NCI-H524 (cell line): ENCODE measurements at regions not wholly inside any gene's neighbourhood (a gene's known extent, or its start where the extent isn't known, plus 50 kb on each side); places are given as distances from the start of the nearest gene placed in this dataset.
A peak's percentile ranks its signal among the peaks of the same experiment; 100 is the strongest.
"Not testable (repeated sequence)": the region's sequence is repeated elsewhere in the genome, so short reads cannot be mapped to it uniquely, and the experiment has no call there.

Experiments used
- DNase-seq, 2 experiments: peaks; one replicate each; lab custom pipeline; 2025; lab: John Stamatoyannopoulos, UW

- no peak for DNase-seq
Observed at GRCh38 chr1:68848017-68848416, 351.1 kb upstream of the DEPDC1 start.

GRCh38 chr1:68868606-68869005, 371.7 kb upstream of the DEPDC1 start:
- DNase-seq, result no peak

GRCh38 chr1:68873144-68873543, 376.3 kb upstream of the DEPDC1 start:
- DNase-seq, result no peak

GRCh38 chr1:68881330-68882194, 384.7 kb upstream of the DEPDC1 start:
- peak in 1 of 2 experiments; percentile 14 for DNase-seq

- no peak for DNase-seq
Observed at GRCh38 chr1:68889471-68889870, 392.6 kb upstream of the DEPDC1 start.

- no peak for DNase-seq
Observed at GRCh38 chr1:68890736-68891135, 393.9 kb upstream of the DEPDC1 start.

GRCh38 chr1:68904477-68904876, 407.6 kb upstream of the DEPDC1 start:
- peak in 1 of 2 experiments; percentile 7 for DNase-seq

GRCh38 chr1:68906431-68906830, 409.5 kb upstream of the DEPDC1 start:
- no peak for DNase-seq

- DNase-seq, result no peak
Observed at GRCh38 chr1:68907491-68907890, 410.6 kb upstream of the DEPDC1 start.

- DNase-seq, result no peak
Observed at GRCh38 chr1:68908316-68908715, 411.4 kb upstream of the DEPDC1 start.

GRCh38 chr1:68916221-68916902, 419.5 kb upstream of the DEPDC1 start:
- no peak for DNase-seq

- DNase-seq, result no peak
Observed at GRCh38 chr1:68917456-68917855, 420.6 kb upstream of the DEPDC1 start.

- DNase-seq, result no peak
Observed at GRCh38 chr1:68918563-68918962, 421.7 kb upstream of the DEPDC1 start.

- DNase-seq, result no peak
Observed at GRCh38 chr1:68919075-68919474, 422.2 kb upstream of the DEPDC1 start.

- DNase-seq, result not testable (repeated sequence)
Observed at GRCh38 chr1:68923475-68924088, 426.7 kb upstream of the DEPDC1 start.

GRCh38 chr1:68930101-68930500, 433.2 kb upstream of the DEPDC1 start:
- DNase-seq, result no peak

- DNase-seq, result no peak
Observed at GRCh38 chr1:68936530-68936929, 439.6 kb upstream of the DEPDC1 start.

- DNase-seq, result no peak
Observed at GRCh38 chr1:68938051-68938666, 441.3 kb upstream of the DEPDC1 start.

- no peak for DNase-seq
Observed at GRCh38 chr1:68950036-68950435, 453.2 kb upstream of the DEPDC1 start.

GRCh38 chr1:68953311-68953710, 456.4 kb upstream of the DEPDC1 start:
- DNase-seq, result no peak

GRCh38 chr1:68954841-68955240, 458.0 kb upstream of the DEPDC1 start:
- no peak for DNase-seq

GRCh38 chr1:68955424-68955823, 458.5 kb upstream of the DEPDC1 start:
- DNase-seq, result no peak
